Mucosa of gallbladder (tissue), 1 donor: ENCODE measurements at regions not wholly inside any gene's neighbourhood (a gene's known extent, or its start where the extent isn't known, plus 50 kb on each side); places are given as distances from the start of the nearest gene placed in this dataset.
"Not testable (repeated sequence)": the region's sequence is repeated elsewhere in the genome, so short reads cannot be mapped to it uniquely, and the experiment has no call there.

ENCODE experiments used
- DNase-seq: peaks from one replicate; pipeline ENCODE4 v3.0.0-alpha.2; 2020; ENCODE audit warnings: low spot score
- donor health status: DM: no; HTN: no; CAD: no.

DNA sequence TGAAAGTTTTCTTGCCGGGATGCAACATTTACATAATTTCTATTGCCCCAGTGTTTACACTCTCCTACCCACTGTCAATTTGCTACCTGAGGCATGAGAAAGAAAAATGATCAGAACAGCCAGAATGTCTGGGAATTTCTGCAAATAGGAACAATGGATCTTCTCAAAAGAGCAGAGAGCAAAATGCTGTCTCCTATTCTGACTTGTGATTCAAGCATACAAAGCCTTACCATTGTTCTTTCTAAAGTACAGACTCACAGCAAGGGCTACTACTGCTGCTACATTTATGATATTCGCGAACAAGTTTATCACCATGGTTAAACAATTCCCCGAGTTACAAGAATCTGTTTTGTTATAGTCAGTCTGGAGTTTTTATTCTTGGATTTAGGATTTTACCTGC lies 329.9 kb upstream of the CELF2 start:
- no peak for DNase-seq

- no peak for DNase-seq
Measured at GRCh38 chr10:10699427-10699826, 318.2 kb upstream of the CELF2 start.

DNA sequence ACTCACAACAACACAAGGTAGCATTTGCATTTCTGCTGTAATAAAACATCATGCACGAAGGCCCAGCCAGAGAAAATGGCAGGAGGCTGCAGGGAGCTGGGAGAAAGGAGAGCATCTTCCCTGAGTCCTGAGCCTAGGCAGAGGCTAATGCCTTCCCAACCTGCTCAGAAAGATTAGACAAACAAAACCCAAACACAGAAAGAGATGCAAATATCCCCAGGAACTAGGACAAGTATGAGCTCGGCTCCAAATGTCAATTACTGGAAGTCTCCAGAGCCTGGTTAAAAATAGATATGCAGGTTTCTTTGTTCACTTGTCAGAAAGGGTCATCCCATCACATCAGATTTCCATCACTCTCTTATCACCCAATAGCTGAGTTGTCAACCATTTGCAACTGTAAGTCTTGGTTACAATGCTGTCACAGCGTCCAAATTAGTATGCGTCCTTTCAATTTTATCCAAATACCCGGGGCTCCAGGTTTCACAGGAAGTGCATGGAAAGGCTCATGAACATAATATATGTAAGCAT lies 316.5 kb upstream of the CELF2 start:
- DNase-seq = no peak

- no peak for DNase-seq
Measured at GRCh38 chr10:10702211-10702610, 315.5 kb upstream of the CELF2 start.

DNA sequence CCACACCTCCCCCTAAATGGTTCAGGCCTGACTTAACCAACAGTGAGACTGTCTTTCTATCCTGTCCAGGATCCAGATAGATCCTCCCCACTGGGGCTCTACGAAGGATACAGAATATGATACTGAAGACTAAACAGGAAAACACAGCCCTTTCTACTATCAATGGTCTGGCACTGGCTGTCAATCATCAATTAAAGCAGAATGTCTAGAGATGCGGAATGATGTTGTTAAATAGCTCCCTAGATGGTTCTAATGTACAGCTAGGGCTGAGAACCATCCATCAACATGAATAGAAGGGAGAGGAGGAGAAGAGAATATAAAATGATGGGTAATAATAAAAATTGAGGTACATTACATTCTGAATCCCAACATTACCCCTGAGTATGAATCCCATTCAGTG lies 314.3 kb upstream of the CELF2 start:
- no peak for DNase-seq

- DNase-seq = no peak
Measured at GRCh38 chr10:10712155-10712704, 305.4 kb upstream of the CELF2 start.

DNA sequence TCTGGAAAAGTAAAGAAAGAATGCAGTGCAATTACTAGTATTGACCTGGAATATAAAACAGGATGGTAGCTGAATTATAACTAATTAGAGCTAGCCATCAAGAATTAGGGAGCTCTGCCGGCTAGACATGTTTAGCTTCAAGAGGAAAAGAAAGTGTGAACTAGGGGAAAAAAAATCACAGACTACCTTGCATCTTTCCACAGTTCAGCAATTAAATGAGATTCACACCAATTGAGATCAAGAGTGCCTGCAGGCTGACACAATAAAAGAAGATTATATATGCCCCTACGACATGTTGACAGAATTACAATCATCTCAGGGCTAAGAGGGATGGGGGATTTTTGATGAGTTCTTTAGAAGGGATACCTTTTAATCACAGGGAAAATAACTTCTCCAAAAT lies 303.3 kb upstream of the CELF2 start:
- DNase-seq = no peak

- no peak for DNase-seq
Measured at GRCh38 chr10:10716972-10717371, 300.7 kb upstream of the CELF2 start.

- no peak for DNase-seq
Measured at GRCh38 chr10:10722422-10722821, 295.2 kb upstream of the CELF2 start.

- no peak for DNase-seq
Measured at GRCh38 chr10:10725196-10725595, 292.5 kb upstream of the CELF2 start.

DNA sequence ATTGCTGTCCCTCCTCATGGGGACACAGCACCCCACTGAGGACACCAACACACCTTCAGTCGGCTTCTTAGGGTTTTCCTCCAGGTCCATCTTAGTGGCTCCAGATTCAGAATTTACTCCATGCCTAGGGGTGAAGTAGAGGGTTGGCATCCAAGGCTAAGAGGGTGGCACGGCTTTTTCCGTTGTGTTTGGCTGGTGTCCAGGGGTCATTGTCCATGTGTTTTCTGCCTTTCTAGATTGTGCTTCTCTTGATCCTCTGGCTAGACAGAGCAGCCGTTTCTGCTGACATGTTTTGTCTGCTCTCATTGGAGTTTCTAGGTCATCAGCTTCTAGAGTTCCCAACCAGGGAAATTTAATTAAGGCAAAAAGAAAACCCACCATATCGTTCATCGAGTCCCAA lies 291.6 kb upstream of the CELF2 start:
- no peak for DNase-seq

DNA sequence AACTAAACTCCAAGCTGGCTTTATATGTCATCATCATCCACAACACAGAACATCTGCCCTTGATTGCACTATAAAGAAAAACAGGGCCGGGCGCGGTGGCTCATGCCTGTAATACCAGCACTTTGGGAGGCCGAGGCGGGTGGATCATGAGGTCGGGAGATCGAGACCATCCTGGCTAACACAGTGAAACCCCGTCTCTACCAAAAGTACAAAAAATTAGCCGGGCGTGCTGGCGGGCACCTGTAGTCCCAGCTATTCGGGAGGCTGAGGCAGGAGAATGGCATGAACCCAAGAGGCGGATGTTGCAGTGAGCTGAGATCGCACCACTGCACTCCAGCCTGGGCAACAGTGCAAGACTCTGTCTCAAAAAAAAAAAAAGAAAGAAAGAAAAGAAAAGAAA lies 290.3 kb upstream of the CELF2 start:
- DNase-seq = not testable (repeated sequence)

DNA sequence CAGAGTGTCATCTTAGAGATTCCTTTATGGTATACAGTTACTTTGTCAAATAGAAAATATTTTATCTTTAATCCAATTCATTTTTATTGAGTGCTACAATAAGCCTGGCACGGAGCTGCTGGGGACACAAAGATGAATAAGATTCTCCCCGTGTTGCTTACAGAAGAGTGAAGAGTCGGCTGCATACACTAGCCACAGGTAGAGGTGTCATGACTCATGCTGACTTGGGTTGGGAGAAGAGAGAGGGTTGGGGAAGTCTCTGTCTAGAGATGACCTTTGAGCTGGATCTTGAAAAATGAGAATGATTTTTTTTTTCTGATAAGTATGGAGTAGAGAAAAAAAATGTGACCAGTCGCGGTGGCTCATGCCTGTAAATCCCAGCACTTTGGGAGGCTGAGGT lies 289.9 kb upstream of the CELF2 start:
- no peak for DNase-seq

GRCh38 chr10:10730471-10731043 lies 287.1 kb upstream of the CELF2 start:
- no peak for DNase-seq

GRCh38 chr10:10731366-10731765 lies 286.3 kb upstream of the CELF2 start:
- no peak for DNase-seq

DNA sequence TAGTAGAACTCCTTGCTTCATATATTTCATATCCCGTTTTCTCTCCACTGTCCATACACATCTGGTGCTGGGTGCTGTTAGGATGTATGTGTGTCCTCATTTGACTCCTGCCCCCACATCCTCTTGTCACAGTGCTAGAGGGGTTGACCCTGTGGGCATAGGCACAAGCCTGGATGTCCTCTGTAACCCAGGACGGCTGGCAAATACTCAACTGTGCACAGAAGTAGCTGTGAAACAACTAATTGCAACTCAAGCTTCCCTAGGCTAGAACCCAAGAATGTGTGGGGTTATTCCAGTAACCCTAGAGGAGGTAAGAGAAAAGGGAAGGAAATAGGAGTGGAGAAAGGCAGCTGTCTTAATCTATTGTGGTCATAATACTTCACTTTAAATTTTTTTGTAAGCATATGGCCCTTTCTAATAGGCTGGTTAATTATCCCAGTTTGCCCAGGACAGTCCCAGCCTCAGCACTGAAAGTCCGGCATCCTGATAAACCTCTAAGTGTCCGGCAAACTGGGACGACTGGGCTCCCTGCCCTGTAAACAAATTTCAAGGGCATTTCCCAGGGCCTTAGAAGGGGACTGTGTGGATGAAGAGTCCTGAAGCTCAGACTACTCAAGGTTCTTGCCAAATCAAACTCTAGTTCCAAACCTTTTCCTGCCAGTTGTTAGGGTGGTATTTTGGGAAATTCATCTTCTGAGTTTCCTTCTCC lies 283.2 kb upstream of the CELF2 start:
- no peak for DNase-seq

DNA sequence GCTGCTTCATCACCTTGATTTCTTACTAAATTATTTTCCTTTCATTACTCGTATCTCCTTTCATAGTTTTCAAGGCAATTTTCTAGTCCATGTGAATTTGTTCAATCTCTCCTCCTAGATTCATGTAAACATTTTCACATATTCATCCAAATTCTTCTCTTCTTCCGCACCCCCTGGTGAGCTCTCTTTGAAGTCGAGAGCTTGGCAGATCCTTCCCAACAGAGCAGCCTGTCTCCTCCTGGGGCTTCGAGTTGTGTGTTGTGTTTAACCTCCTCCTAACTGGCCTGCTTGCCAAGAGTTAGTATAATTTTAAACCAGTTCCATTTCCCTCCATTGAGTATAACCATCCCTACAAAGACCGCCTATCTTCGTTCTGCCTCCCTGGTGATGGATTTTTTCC lies 272.4 kb upstream of the CELF2 start:
- DNase-seq = no peak

DNA sequence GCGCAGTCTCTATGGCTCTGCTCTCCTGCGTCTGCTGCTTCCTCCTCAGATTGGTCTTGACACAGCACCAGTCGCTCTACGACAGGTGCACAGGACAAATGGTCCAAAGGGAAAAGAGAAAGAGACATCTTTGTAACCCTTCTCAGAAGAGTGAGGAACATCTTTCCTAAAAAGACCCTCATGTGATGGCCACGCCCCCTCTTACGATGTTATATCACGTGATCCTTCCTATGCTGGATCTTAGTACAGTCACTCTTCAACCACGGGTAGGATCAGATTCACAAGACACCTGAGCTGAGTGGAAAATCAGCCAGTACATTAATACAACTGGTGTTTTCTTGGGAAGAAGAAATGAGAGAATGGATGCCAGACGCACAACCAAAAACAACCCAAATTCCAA lies 262.2 kb upstream of the CELF2 start:
- DNase-seq = no peak

- no peak for DNase-seq
Measured at GRCh38 chr10:10758306-10758705, 259.4 kb upstream of the CELF2 start.

GRCh38 chr10:10759806-10760205 lies 257.9 kb upstream of the CELF2 start:
- DNase-seq = not testable (repeated sequence)

GRCh38 chr10:10765017-10765416 lies 252.7 kb upstream of the CELF2 start:
- DNase-seq = no peak

- no peak for DNase-seq
Measured at GRCh38 chr10:10772411-10772810, 245.3 kb upstream of the CELF2 start.

GRCh38 chr10:10772874-10773508 lies 244.7 kb upstream of the CELF2 start:
- DNase-seq = no peak
